ENCODE measurements at regions not wholly inside any gene's neighbourhood (a gene's known extent, or its start where the extent isn't known, plus 50 kb on each side); places are given as distances from the start of the nearest gene placed in this dataset.

DNA sequence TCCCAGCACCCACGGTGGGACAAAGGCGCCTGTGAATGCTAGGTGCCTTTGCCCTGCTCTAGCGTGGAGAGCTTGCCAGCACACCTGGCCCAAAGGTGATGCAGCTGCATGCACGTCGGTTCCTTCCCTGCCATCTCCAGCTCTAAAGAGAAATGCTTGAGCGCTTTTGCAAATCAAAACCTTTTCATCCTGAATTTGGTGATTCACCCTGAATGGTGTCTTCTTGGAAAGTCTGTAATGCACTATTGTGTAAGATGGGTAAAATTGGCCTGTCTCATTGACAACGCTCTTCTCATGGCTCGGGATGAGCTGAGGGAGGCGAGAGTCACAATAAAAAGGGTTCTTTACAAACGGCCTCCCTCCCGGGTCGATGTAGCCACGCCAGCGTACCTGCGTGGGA lies 103.1 kb upstream of the ID4 start:
- H3K36me3 ChIP-seq (replicated peaks; ENCODE audit: insufficient read depth, low read length): no peaks in the 10 kb centered on the region
- H2AFZ ChIP-seq (ENCODE audit: low read length): no peak overlapping the region
- no peaks in the 10 kb centered on the region for H3K9me2 ChIP-seq (replicated peaks; ENCODE audit: insufficient read depth, low read length)
- no peak overlapping the region for H3K4me2 ChIP-seq (ENCODE audit: low read depth, low read length)
- H3K27me3 ChIP-seq (replicated peaks; ENCODE audit: insufficient read depth, low read length): no peaks in the 10 kb centered on the region
- H3F3A ChIP-seq (ENCODE audit: insufficient read depth, low read length): no peaks in the 10 kb centered on the region
- no peak overlapping the region for H3K27ac ChIP-seq (ENCODE audit: low read length)
- DNase-seq: no peak
- H3K9me3 ChIP-seq (replicated peaks; ENCODE audit: insufficient read depth, low read length): no peaks in the 10 kb centered on the region
- TF ChIP-seq EZH2phosphoT487 (IDR thresholded peaks at IDR 0.05; ENCODE audit: low read length): no peak
- TF ChIP-seq EZH2 (optimal IDR thresholded peaks at IDR 0.05; ENCODE audit: low read depth, low read length): no peak
- no peak for TF ChIP-seq CTCF (IDR thresholded peaks at IDR 0.05; ENCODE audit: low read length)
- no peaks in the 10 kb centered on the region for H3K79me2 ChIP-seq (ENCODE audit: low read length)
- H3K4me1 ChIP-seq (ENCODE audit: low read length): no peaks in the 10 kb centered on the region
- H4K20me1 ChIP-seq (ENCODE audit: insufficient read depth, low read length): no peaks in the 10 kb centered on the region
- H3K9ac ChIP-seq (ENCODE audit: low read length): no peak overlapping the region
- H3K4me3 ChIP-seq (ENCODE audit: low read length): no peak overlapping the region

DNA sequence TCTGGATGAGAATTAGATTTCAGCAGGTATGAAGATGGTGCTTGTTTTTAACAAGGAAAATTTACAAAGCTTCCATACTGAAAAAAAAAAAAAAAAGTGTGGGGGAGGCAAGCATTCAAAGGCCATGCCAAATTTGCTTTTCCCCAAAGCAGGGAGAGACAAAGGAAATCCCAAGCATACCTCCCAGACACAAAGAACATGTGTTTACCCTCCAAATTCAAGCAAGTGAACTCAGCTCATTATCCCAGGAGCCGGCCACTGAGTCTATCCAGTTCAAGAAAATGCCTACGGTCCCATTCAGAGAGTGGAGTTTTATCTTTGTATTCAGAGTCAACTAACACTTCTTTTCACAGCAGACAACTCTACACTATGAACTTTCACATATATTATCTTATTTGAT lies 102.7 kb upstream of the ID4 start:
- no peak for TF ChIP-seq EZH2 (optimal IDR thresholded peaks at IDR 0.05; ENCODE audit: low read depth, low read length)
- TF ChIP-seq CTCF (IDR thresholded peaks at IDR 0.05; ENCODE audit: low read length): no peak
- TF ChIP-seq EZH2phosphoT487 (IDR thresholded peaks at IDR 0.05; ENCODE audit: low read length): no peak
- Histone ChIP-seq H3K4me2 (ENCODE audit: low read depth, low read length) (no peak overlapping the region), H3K9me3 (replicated peaks; ENCODE audit: insufficient read depth, low read length) (no peaks in the 10 kb centered on the region), H3K9ac (ENCODE audit: low read length) (no peak overlapping the region), H3K79me2 (ENCODE audit: low read length) (no peaks in the 10 kb centered on the region), H3K4me1 (ENCODE audit: low read length) (no peaks in the 10 kb centered on the region), H2AFZ (ENCODE audit: low read length) (no peak overlapping the region), H4K20me1 (ENCODE audit: insufficient read depth, low read length) (no peaks in the 10 kb centered on the region), H3K27me3 (replicated peaks; ENCODE audit: insufficient read depth, low read length) (no peaks in the 10 kb centered on the region), H3K27ac (ENCODE audit: low read length) (no peak overlapping the region), H3K4me3 (ENCODE audit: low read length) (no peak overlapping the region), H3F3A (ENCODE audit: insufficient read depth, low read length) (no peaks in the 10 kb centered on the region), H3K9me2 (replicated peaks; ENCODE audit: insufficient read depth, low read length) (no peaks in the 10 kb centered on the region), H3K36me3 (replicated peaks; ENCODE audit: insufficient read depth, low read length) (no peaks in the 10 kb centered on the region)
- DNase-seq: no peak

- no peaks in the 10 kb centered on the region for H3K27me3 ChIP-seq (replicated peaks; ENCODE audit: insufficient read depth, low read length)
- no peaks in the 10 kb centered on the region for H3K9me2 ChIP-seq (replicated peaks; ENCODE audit: insufficient read depth, low read length)
- H4K20me1 ChIP-seq (ENCODE audit: insufficient read depth, low read length): no peaks in the 10 kb centered on the region
- no peaks in the 10 kb centered on the region for H3K36me3 ChIP-seq (replicated peaks; ENCODE audit: insufficient read depth, low read length)
- H3K4me3 ChIP-seq (ENCODE audit: low read length): no peak overlapping the region
- H3K9me3 ChIP-seq (replicated peaks; ENCODE audit: insufficient read depth, low read length): no peaks in the 10 kb centered on the region
- no peak overlapping the region for H2AFZ ChIP-seq (ENCODE audit: low read length)
- H3K79me2 ChIP-seq (ENCODE audit: low read length): no peaks in the 10 kb centered on the region
- no peak for TF ChIP-seq EZH2 (optimal IDR thresholded peaks at IDR 0.05; ENCODE audit: low read depth, low read length)
- no peak for DNase-seq
- no peaks in the 10 kb centered on the region for H3K4me1 ChIP-seq (ENCODE audit: low read length)
- H3K9ac ChIP-seq (ENCODE audit: low read length): no peak overlapping the region
- H3F3A ChIP-seq (ENCODE audit: insufficient read depth, low read length): no peaks in the 10 kb centered on the region
- no peak overlapping the region for H3K27ac ChIP-seq (ENCODE audit: low read length)
- no peak overlapping the region for H3K4me2 ChIP-seq (ENCODE audit: low read depth, low read length)
Measured at GRCh38 chr6:19736066-19736465, 101.1 kb upstream of the ID4 start.

DNA sequence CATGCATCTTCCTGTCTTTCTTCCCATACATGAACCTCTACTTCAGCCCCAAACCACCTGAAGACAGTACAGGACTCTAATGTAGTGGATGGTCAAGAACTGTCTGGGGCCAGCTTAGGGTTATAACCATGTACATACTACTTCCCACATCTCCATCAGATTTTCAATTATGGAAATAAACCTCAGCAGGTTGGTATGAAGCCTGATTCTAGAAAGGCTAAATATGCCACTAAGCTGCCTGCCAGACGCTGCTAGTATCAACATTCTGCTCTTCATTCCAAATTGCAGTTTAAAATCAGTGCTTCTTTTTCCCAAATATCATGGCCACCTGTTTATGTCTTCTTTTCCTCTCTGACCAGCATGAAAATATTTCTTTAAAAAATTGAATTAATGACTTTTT lies 99.2 kb upstream of the ID4 start:
- Histone ChIP-seq H4K20me1 (ENCODE audit: insufficient read depth, low read length) (no peaks in the 10 kb centered on the region), H3F3A (ENCODE audit: insufficient read depth, low read length) (no peaks in the 10 kb centered on the region), H3K4me2 (ENCODE audit: low read depth, low read length) (no peak overlapping the region), H3K79me2 (ENCODE audit: low read length) (no peaks in the 10 kb centered on the region), H3K36me3 (replicated peaks; ENCODE audit: insufficient read depth, low read length) (no peaks in the 10 kb centered on the region), H3K4me1 (ENCODE audit: low read length) (no peaks in the 10 kb centered on the region), H3K27ac (ENCODE audit: low read length) (no peak overlapping the region), H2AFZ (ENCODE audit: low read length) (no peak overlapping the region), H3K9me2 (replicated peaks; ENCODE audit: insufficient read depth, low read length) (no peaks in the 10 kb centered on the region), H3K4me3 (ENCODE audit: low read length) (no peak overlapping the region), H3K9ac (ENCODE audit: low read length) (no peak overlapping the region), H3K9me3 (replicated peaks; ENCODE audit: insufficient read depth, low read length) (no peaks in the 10 kb centered on the region), H3K27me3 (replicated peaks; ENCODE audit: insufficient read depth, low read length) (no peaks in the 10 kb centered on the region)
- no peak for DNase-seq
- TF ChIP-seq EZH2phosphoT487 (IDR thresholded peaks at IDR 0.05; ENCODE audit: low read length) (no peak), CTCF (IDR thresholded peaks at IDR 0.05; ENCODE audit: low read length) (no peak), EZH2 (optimal IDR thresholded peaks at IDR 0.05; ENCODE audit: low read depth, low read length) (no peak)

Measured in MM.1S (cell line).